A549 (cell line): ENCODE measurements at regions not wholly inside any gene's neighbourhood (a gene's known extent, or its start where the extent isn't known, plus 50 kb on each side); places are given as distances from the start of the nearest gene placed in this dataset.

Experiments used
- ATAC-seq, 2 experiments: fragments of 200-7000 bp in 1 of 2; fragments of >200 bp in 1 of 2; cut with Nextera tagmentation in 1 of 2; cut with Tn5 transposase in 1 of 2; 3 replicates each; pipeline versions ENCODE4 v1.8.0 to v1.9.1; 2018 to 2020; ENCODE audit warnings: mild to moderate bottlenecking in 1 of 2, moderate library complexity in 1 of 2
- CTCF ChIA-PET: fragments of 300-600 bp; sonication (Branson Sonifier 250); formaldehyde crosslinking; extraction: SDS; loops from one replicate; lab custom pipeline; 2021; ENCODE audit warnings: antibody characterized with exemption, inconsistent platforms; lab: Yijun Ruan, JAX
- POLR2A ChIA-PET: fragments of 350-600 bp; formaldehyde crosslinking; extraction: SDS; loops from one replicate; lab custom pipeline; 2021; ENCODE audit warnings: antibody characterized with exemption, inconsistent platforms; lab: Yijun Ruan, JAX
- DNase-seq, 2 experiments: peaks; one replicate each; pipeline versions ENCODE4 v3.0.0 to v3.0.0-alpha.2; 2011 to 2016; ENCODE audit warnings: low read depth in 1 of 2, low spot score in 1 of 2
- FAIRE-seq: peaks from 2 replicates; lab custom pipeline; 2011; peaks lifted over from hg19 to GRCh38; lab: Jason Lieb, UNC
- H3K27ac ChIP-seq, 2 experiments: fragments of >200 bp; sonication (Bioruptor Twin); formaldehyde crosslinking; 3 replicates each; pipeline ENCODE4 v1.5.1; 2016 to 2017
- H3K4me1 ChIP-seq: fragments of >200 bp; sonication (Bioruptor Twin); formaldehyde crosslinking; 3 replicates; pipeline ENCODE4 v1.6.1; 2016
- H3K4me2 ChIP-seq: fragments of >200 bp; sonication (Bioruptor Twin); formaldehyde crosslinking; 3 replicates; pipeline ENCODE4 v1.6.1; 2016
- H3K4me3 ChIP-seq: fragments of >200 bp; sonication (Bioruptor Twin); formaldehyde crosslinking; 3 replicates; pipeline ENCODE4 v1.5.1; 2016
- H3K9me3 ChIP-seq: fragments of >200 bp; sonication (Bioruptor Twin); formaldehyde crosslinking; 3 replicates; pipeline ENCODE4 v1.6.1; 2016
- BCL3 ChIP-seq: fragments of >200 bp; sonication (Bioruptor Twin); formaldehyde crosslinking; IDR thresholded peaks from 3 replicates; pipeline ENCODE4 v1.6.1; 2016
- BHLHE40 ChIP-seq: IDR thresholded peaks from 2 replicates; pipeline ENCODE4 v1.6.1; 2012; ENCODE audit warnings: low read depth, low read length, inconsistent platforms
- CBX2 ChIP-seq: fragments of 200-600 bp; sonication (generic); IDR thresholded peaks from 2 replicates; pipeline ENCODE4 v1.6.1; 2016; ENCODE audit warnings: low read depth, mild to moderate bottlenecking, borderline replicate concordance
- E2F6 ChIP-seq: IDR thresholded peaks from 2 replicates; pipeline ENCODE4 v1.6.1; 2012; ENCODE audit warnings: low read depth, borderline replicate concordance
- EHF ChIP-seq: fragments of 250-450 bp; sonication (Bioruptor Pico); IDR thresholded peaks from 2 replicates; pipeline ENCODE4 v1.5.0; 2020; ENCODE audit warnings: mild to moderate bottlenecking
- ESRRA ChIP-seq: fragments of 150-350 bp; IDR thresholded peaks from 2 replicates; pipeline ENCODE4 v1.6.1; 2014; ENCODE audit warnings: mild to moderate bottlenecking, low read length, borderline replicate concordance
- FOSB ChIP-seq: fragments of 250-450 bp; sonication (Bioruptor Pico); IDR thresholded peaks from 2 replicates; pipeline ENCODE4 v1.5.0; 2020; ENCODE audit warnings: mild to moderate bottlenecking, moderate library complexity
- FOSL2 ChIP-seq, 2 experiments: fragments of 450-650 bp in 1 of 2; fragments of >200 bp in 1 of 2; sonication (Bioruptor Twin) in 1 of 2; formaldehyde crosslinking; IDR thresholded peaks; 2 replicates each; pipeline versions ENCODE4 v1.5.0 to v1.6.1; 2016 to 2020; ENCODE audit warnings: mild to moderate bottlenecking in 1 of 2, moderate library complexity in 1 of 2
- HMGXB4 ChIP-seq: fragments of 250-450 bp; sonication (Bioruptor Pico); IDR thresholded peaks from 2 replicates; pipeline ENCODE4 v1.5.0; 2021; ENCODE audit warnings: mild to moderate bottlenecking, moderate library complexity, borderline replicate concordance
- HOXA7 ChIP-seq: fragments of 250-450 bp; sonication (Bioruptor Pico); IDR thresholded peaks from 2 replicates; pipeline ENCODE4 v1.5.0; 2020; ENCODE audit warnings: mild to moderate bottlenecking, moderate library complexity
- HOXB13 ChIP-seq: fragments of 250-450 bp; sonication (Bioruptor Pico); IDR thresholded peaks from 2 replicates; pipeline ENCODE4 v1.5.0; 2020; ENCODE audit warnings: low read depth, mild to moderate bottlenecking, moderate library complexity
- JUN ChIP-seq, 2 experiments: fragments of >200 bp; sonication (Bioruptor Twin); formaldehyde crosslinking; IDR thresholded peaks; 2 replicates in 1 of 2; 3 replicates in 1 of 2; pipeline ENCODE4 v1.6.1; 2016 to 2017
- JUNB ChIP-seq: fragments of >200 bp; sonication (Bioruptor Twin); formaldehyde crosslinking; IDR thresholded peaks from 2 replicates; pipeline ENCODE4 v1.6.1; 2016
- KDM1A ChIP-seq: fragments of 200-600 bp; sonication (generic); IDR thresholded peaks from 2 replicates; pipeline ENCODE4 v1.6.1; 2016; ENCODE audit warnings: low read depth, mild to moderate bottlenecking
- KDM5A ChIP-seq: fragments of 200-600 bp; sonication (generic); IDR thresholded peaks from 2 replicates; pipeline ENCODE4 v1.6.1; 2016; ENCODE audit warnings: antibody characterized with exemption, mild to moderate bottlenecking
- MAFK ChIP-seq: fragments of 450-650 bp; IDR thresholded peaks from 2 replicates; pipeline ENCODE4 v1.6.1; 2014; ENCODE audit not compliant: partially characterized antibody
- MYC ChIP-seq: IDR thresholded peaks from 2 replicates; pipeline ENCODE4 v1.6.1; 2012; ENCODE audit warnings: mild to moderate bottlenecking, inconsistent platforms, low read length, improper control_type of control experiment, borderline replicate concordance
- NPAS2 ChIP-seq: fragments of 250-450 bp; sonication (Bioruptor Pico); IDR thresholded peaks from 2 replicates; pipeline ENCODE4 v1.8.0; 2022; ENCODE audit warnings: mild to moderate bottlenecking, moderate library complexity, borderline replicate concordance
- NR3C1 ChIP-seq: fragments of >200 bp; sonication (Bioruptor Twin); formaldehyde crosslinking; IDR thresholded peaks from 3 replicates; pipeline ENCODE4 v1.6.1; 2017
- PHF8 ChIP-seq: fragments of 200-600 bp; sonication (generic); IDR thresholded peaks from 2 replicates; pipeline ENCODE4 v1.6.1; 2016; ENCODE audit warnings: low read depth, mild to moderate bottlenecking, antibody characterized with exemption, moderate library complexity, borderline replicate concordance
- RAD21 ChIP-seq, 2 experiments: fragments of >200 bp in 1 of 2; sonication (Bioruptor Twin) in 1 of 2; formaldehyde crosslinking in 1 of 2; IDR thresholded peaks in 1 of 2; conservative IDR thresholded peaks in 1 of 2; 2 replicates in 1 of 2; 3 replicates in 1 of 2; pipeline ENCODE4 v1.6.1; 2012 to 2018; ENCODE audit warnings: inconsistent platforms in 1 of 2
- RNF2 ChIP-seq: fragments of 200-600 bp; sonication (generic); IDR thresholded peaks from 2 replicates; pipeline ENCODE4 v1.6.1; 2016; ENCODE audit warnings: low read depth, mild to moderate bottlenecking, antibody characterized with exemption, moderate library complexity, borderline replicate concordance
- TP53 ChIP-seq: fragments of 250-450 bp; sonication (Bioruptor Pico); IDR thresholded peaks from 2 replicates; pipeline ENCODE4 v1.5.0; 2021; ENCODE audit warnings: mild to moderate bottlenecking, moderate library complexity
- ZC3H11A ChIP-seq: fragments of 450-650 bp; IDR thresholded peaks from 2 replicates; pipeline ENCODE4 v1.6.1; 2014; ENCODE audit warnings: antibody characterized with exemption, mild to moderate bottlenecking
- ZNF302 ChIP-seq: fragments of 250-450 bp; sonication (Bioruptor Pico); IDR thresholded peaks from 2 replicates; pipeline ENCODE4 v1.9.0; 2021; ENCODE audit warnings: inconsistent platforms, mild to moderate bottlenecking, moderate library complexity
- WGBS: methylation state at CpG from one replicate; pipeline ENCODE4 v1.1.6; 2017; ENCODE audit errors: missing lambda C conversion rate; 5-methylcytosine and 5-hydroxymethylcytosine counted together
- TF ChIP-seq, protein P1 (sequence below): fragments of 250-450 bp; sonication (Bioruptor Pico); IDR thresholded peaks from 2 replicates; pipeline ENCODE4 v1.5.0; 2020; ENCODE audit warnings: low read depth, mild to moderate bottlenecking, moderate library complexity
- TF ChIP-seq, protein P2 (sequence below): IDR thresholded peaks from 2 replicates; pipeline ENCODE4 v1.6.1; 2012
- TF ChIP-seq, protein P3 (sequence below): fragments of 450-650 bp; IDR thresholded peaks from 2 replicates; pipeline ENCODE4 v1.6.1; 2014; ENCODE audit warnings: antibody characterized with exemption
- TF ChIP-seq, protein P4 (sequence below): IDR thresholded peaks from 2 replicates; pipeline ENCODE4 v1.6.1; 2012

DNA sequence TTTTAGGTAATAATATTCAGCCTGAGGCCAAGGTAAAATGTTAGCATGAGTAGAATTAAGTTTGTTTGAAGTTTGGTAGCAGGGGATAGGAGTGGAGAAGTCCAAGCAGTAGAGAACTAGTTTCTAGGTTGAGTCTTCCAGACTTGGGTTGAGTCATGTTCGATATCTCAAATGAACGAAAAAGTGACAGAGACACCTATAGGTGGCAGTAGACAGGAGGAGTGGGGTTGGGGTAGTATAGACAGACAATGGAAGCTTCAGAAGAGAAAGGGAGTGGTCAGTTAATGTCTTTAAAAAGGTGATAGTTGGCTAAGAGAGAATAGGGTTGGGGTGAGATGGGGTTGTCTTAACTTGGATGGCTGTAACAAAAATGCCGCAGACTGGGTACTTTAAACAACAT is 58.7 kb upstream of the EMCN start:
- no peak for ATAC-seq
- Histone ChIP-seq H3K4me2 (no peak overlapping the region), H3K9me3 (no peaks in the 10 kb centered on the region), H3K4me3 (no peak overlapping the region), H3K27ac (no peak overlapping the region), H3K4me1 (no peaks in the 10 kb centered on the region)
- POLR2A ChIA-PET: no interaction called here
- WGBS: 64% methylated on average over 3 of the region's 3 CpGs
- TF ChIP-seq TP53 (CRISPR knock-in tag): no peak
- no peak for TF ChIP-seq RNF2
- no peak for TF ChIP-seq MAFK
- no peak for TF ChIP-seq MYC
- no peak for TF ChIP-seq BCL3
- no peak for TF ChIP-seq HOXA7 (CRISPR knock-in tag)
- TF ChIP-seq RAD21 (conservative IDR thresholded peaks at IDR 0.05 in 1 of 2, IDR thresholded peaks at IDR 0.05 in 1 of 2): no peak; a peak in 1 of 5 replicates
- CTCF ChIA-PET: no interaction called here
- no peak for DNase-seq
- no peak for FAIRE-seq

- FAIRE-seq (no peak), DNase-seq (no peak), ATAC-seq (no peak)
- POLR2A ChIA-PET: no interaction called here
- CTCF ChIA-PET: no interaction called here
- Histone ChIP-seq H3K4me3 (no peak overlapping the region), H3K9me3 (no peaks in the 10 kb centered on the region), H3K27ac (no peak overlapping the region), H3K4me2 (no peak overlapping the region), H3K4me1 (no peaks in the 10 kb centered on the region)
- TF ChIP-seq HOXB13 (CRISPR knock-in tag) (no peak), HOXA7 (CRISPR knock-in tag) (no peak), NR3C1 (no peak), ESRRA (no peak), MYC (no peak), NPAS2 (CRISPR knock-in tag) (no peak), BHLHE40 (no peak), KDM5A (no peak), FOSL2 (IDR thresholded peaks at IDR 0.05) (no peak), FOSL2 (CRISPR knock-in tag; IDR thresholded peaks at IDR 0.05) (no peak), HMGXB4 (CRISPR knock-in tag) (no peak), JUNB (no peak)
- TF ChIP-seq, protein P1, sequence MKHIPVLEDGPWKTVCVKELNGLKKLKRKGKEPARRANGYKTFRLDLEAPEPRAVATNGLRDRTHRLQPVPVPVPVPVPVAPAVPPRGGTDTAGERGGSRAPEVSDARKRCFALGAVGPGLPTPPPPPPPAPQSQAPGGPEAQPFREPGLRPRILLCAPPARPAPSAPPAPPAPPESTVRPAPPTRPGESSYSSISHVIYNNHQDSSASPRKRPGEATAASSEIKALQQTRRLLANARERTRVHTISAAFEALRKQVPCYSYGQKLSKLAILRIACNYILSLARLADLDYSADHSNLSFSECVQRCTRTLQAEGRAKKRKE (CRISPR knock-in tag): no peak
- TF ChIP-seq, protein P2, sequence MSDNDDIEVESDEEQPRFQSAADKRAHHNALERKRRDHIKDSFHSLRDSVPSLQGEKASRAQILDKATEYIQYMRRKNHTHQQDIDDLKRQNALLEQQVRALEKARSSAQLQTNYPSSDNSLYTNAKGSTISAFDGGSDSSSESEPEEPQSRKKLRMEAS: no peak
- 47% methylated on average over 2 of the region's 2 CpGs for WGBS
Measured at GRCh38 chr4:100574607-100575006, 56.8 kb upstream of the EMCN start.

- H3K4me1 ChIP-seq: no peaks in the 10 kb centered on the region
- ChIA-PET POLR2A (no interaction called here), CTCF (no interaction called here)
- no peak for FAIRE-seq
- no peak overlapping the region for H3K4me2 ChIP-seq
- 40% methylated on average over 2 of the region's 2 CpGs for WGBS
- H3K27ac ChIP-seq: no peak overlapping the region
- DNase-seq: no peak
- H3K9me3 ChIP-seq: no peaks in the 10 kb centered on the region
- no peak for ATAC-seq
- no peak for TF ChIP-seq E2F6
- no peak for TF ChIP-seq KDM5A
- TF ChIP-seq FOSB (CRISPR knock-in tag): no peak
- TF ChIP-seq JUN (IDR thresholded peaks at IDR 0.05): no peak
- no peak for TF ChIP-seq ZNF302 (CRISPR knock-in tag)
- TF ChIP-seq CBX2: no peak
- TF ChIP-seq, protein P3, sequence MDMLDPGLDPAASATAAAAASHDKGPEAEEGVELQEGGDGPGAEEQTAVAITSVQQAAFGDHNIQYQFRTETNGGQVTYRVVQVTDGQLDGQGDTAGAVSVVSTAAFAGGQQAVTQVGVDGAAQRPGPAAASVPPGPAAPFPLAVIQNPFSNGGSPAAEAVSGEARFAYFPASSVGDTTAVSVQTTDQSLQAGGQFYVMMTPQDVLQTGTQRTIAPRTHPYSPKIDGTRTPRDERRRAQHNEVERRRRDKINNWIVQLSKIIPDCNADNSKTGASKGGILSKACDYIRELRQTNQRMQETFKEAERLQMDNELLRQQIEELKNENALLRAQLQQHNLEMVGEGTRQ: no peak
- TF ChIP-seq, protein P4, sequence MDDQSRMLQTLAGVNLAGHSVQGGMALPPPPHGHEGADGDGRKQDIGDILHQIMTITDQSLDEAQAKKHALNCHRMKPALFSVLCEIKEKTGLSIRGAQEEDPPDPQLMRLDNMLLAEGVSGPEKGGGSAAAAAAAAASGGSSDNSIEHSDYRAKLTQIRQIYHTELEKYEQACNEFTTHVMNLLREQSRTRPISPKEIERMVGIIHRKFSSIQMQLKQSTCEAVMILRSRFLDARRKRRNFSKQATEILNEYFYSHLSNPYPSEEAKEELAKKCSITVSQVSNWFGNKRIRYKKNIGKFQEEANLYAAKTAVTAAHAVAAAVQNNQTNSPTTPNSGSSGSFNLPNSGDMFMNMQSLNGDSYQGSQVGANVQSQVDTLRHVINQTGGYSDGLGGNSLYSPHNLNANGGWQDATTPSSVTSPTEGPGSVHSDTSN: no peak
- TF ChIP-seq EHF (CRISPR knock-in tag): no peak
- TF ChIP-seq KDM1A: no peak
- no peak for TF ChIP-seq PHF8
- no peak for TF ChIP-seq MYC
- no peak for TF ChIP-seq ZC3H11A
- no peak for TF ChIP-seq RAD21 (conservative IDR thresholded peaks at IDR 0.05 in 1 of 2, IDR thresholded peaks at IDR 0.05 in 1 of 2)
- H3K4me3 ChIP-seq: no peak overlapping the region
Measured at GRCh38 chr4:100569196-100569595, 51.4 kb upstream of the EMCN start.
